ENCODE measurements at regions not wholly inside any gene's neighbourhood (a gene's known extent, or its start where the extent isn't known, plus 50 kb on each side); places are given as distances from the start of the nearest gene placed in this dataset.

GRCh38 chr9:135412315-135413085 lies 67.1 kb upstream of the PPP1R26 start:
- DNase-seq = peak; percentile 70

- no peak for DNase-seq
These were observed 66.6 kb upstream of the PPP1R26 start for GRCh38 chr9:135413086-135413375.

- no peak for DNase-seq
These were observed 66.1 kb upstream of the PPP1R26 start for GRCh38 chr9:135413461-135413860.

- no peak for DNase-seq
These were observed 65.3 kb upstream of the PPP1R26 start for GRCh38 chr9:135414293-135414692.

- DNase-seq = no peak
These were observed 64.0 kb upstream of the PPP1R26 start for GRCh38 chr9:135415586-135415985.

GRCh38 chr9:135416664-135417290 lies 62.8 kb upstream of the PPP1R26 start:
- no peak for DNase-seq

- no peak for DNase-seq
These were observed 61.4 kb upstream of the PPP1R26 start for GRCh38 chr9:135418161-135418560.

GRCh38 chr9:135419106-135419505 lies 60.5 kb upstream of the PPP1R26 start:
- DNase-seq = no peak

- DNase-seq = no peak
These were observed 57.1 kb upstream of the PPP1R26 start for GRCh38 chr9:135422341-135422944.

- DNase-seq = no peak
These were observed 55.9 kb upstream of the PPP1R26 start for GRCh38 chr9:135423725-135424124.

All from activated naive CD4-positive, alpha-beta T cell treated with anti-CD3 and anti-CD28 coated beads, Interleukin-2, amount 50 U/mL, for 16 hours (primary cell).